ENCODE measurements at regions not wholly inside any gene's neighbourhood (a gene's known extent, or its start where the extent isn't known, plus 50 kb on each side); places are given as distances from the start of the nearest gene placed in this dataset.

DNA sequence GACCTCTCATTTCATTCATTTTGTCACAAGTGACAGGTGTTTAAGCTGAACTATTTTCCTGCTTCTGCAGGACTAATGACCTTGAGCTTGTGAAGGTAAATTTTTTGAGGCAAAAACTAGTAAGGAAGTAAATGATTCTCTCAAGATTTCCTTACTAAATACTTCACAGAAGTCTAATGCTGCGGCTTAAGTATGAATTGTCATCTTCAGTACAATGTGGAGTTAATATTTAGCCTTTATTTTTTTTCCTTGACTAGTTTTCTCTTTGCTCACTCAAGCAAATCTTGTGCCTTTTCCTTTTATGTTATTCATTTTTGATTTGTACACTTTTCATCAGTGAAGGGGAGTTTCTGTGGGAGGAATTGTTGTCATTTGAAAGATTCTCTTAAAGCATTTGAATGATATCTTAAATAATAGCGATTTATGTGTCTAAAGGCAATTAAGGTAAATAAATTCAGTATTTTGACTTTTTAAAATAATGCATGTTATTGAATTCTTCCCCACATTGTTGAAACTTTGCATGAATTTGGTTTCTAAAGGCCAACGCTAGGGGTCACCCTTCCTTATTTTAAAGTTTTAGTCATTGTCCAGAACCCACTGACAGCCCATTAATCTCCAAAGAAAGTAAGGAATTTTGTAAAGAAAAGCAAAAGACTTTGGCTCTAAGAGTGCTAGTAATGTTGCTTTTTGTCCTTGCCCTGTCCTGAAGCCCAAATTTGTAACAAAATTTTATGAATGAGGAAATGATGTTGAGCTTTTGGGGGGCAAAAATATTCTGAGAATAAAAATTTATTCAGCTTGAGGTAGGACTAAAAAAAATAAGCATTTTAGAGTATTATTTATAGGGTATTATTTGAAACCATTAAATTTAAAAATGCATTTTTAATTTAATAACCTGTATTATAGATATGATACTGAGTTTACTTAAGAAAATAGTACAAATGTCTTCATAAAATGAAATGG, 157.4 kb upstream of the LAMA2 start:
- H3K4me3 ChIP-seq: no peak overlapping the region
- TF ChIP-seq POLR2AphosphoS5 (IDR thresholded peaks at IDR 0.05): no peak
- no peak for TF ChIP-seq POLR2A (IDR thresholded peaks at IDR 0.05)
- peak in 2 of 3 donors; percentile 44 to 54 for TF ChIP-seq CTCF (IDR thresholded peaks at IDR 0.05)
- H3K9me3 ChIP-seq: no peaks in the 10 kb centered on the region
- intact Hi-C loops (cut with DNase I; ENCODE audit: low total_unique reads): no loop called here
- H3K4me1 ChIP-seq: no peaks in the 10 kb centered on the region
- no peaks in the 10 kb centered on the region for H3K27me3 ChIP-seq
- H3K27ac ChIP-seq: no peak overlapping the region
- no peaks in the 10 kb centered on the region for H3K36me3 ChIP-seq
- DNase-seq (ENCODE audit: low spot score in 2 of 2): no peak

- DNase-seq (ENCODE audit: low spot score in 2 of 2): no peak
- no peaks in the 10 kb centered on the region for H3K9me3 ChIP-seq
- TF ChIP-seq POLR2AphosphoS5 (IDR thresholded peaks at IDR 0.05) (no peak), CTCF (IDR thresholded peaks at IDR 0.05) (no peak), POLR2A (IDR thresholded peaks at IDR 0.05) (no peak)
- no peak overlapping the region for H3K4me3 ChIP-seq
- no peaks in the 10 kb centered on the region for H3K4me1 ChIP-seq
- H3K27ac ChIP-seq: no peak overlapping the region
- no peaks in the 10 kb centered on the region for H3K36me3 ChIP-seq
- no peaks in the 10 kb centered on the region for H3K27me3 ChIP-seq
- intact Hi-C loops (cut with DNase I; ENCODE audit: low total_unique reads): no loop called here
These were observed 158.2 kb upstream of the LAMA2 start for GRCh38 chr6:128724738-128725137.

GRCh38 chr6:128723667-128724066, 159.3 kb upstream of the LAMA2 start:
- intact Hi-C loops (cut with DNase I; ENCODE audit: low total_unique reads): loop anchor here (2.0 kb wide), 1 partner anchor 23 kb away; no protein-coding TSS in a partner anchor
- no peak overlapping the region for H3K4me3 ChIP-seq
- H3K4me1 ChIP-seq: no peaks in the 10 kb centered on the region
- H3K27ac ChIP-seq: no peak overlapping the region
- no peak for DNase-seq (ENCODE audit: low spot score in 2 of 2)
- H3K36me3 ChIP-seq: no peaks in the 10 kb centered on the region
- TF ChIP-seq CTCF (IDR thresholded peaks at IDR 0.05): no peak
- TF ChIP-seq POLR2AphosphoS5 (IDR thresholded peaks at IDR 0.05): no peak
- no peak for TF ChIP-seq POLR2A (IDR thresholded peaks at IDR 0.05)
- H3K27me3 ChIP-seq: no peaks in the 10 kb centered on the region
- no peaks in the 10 kb centered on the region for H3K9me3 ChIP-seq

- no peaks in the 10 kb centered on the region for H3K27me3 ChIP-seq
- no peak overlapping the region for H3K4me3 ChIP-seq
- TF ChIP-seq POLR2A (IDR thresholded peaks at IDR 0.05) (no peak), CTCF (IDR thresholded peaks at IDR 0.05) (no peak), POLR2AphosphoS5 (IDR thresholded peaks at IDR 0.05) (no peak)
- intact Hi-C loops (cut with DNase I; ENCODE audit: low total_unique reads): no loop called here
- no peaks in the 10 kb centered on the region for H3K4me1 ChIP-seq
- H3K9me3 ChIP-seq: no peaks in the 10 kb centered on the region
- H3K36me3 ChIP-seq: no peaks in the 10 kb centered on the region
- H3K27ac ChIP-seq: no peak overlapping the region
- DNase-seq (ENCODE audit: low spot score in 2 of 2): no peak
These were observed 162.0 kb upstream of the LAMA2 start for GRCh38 chr6:128720891-128721290.

DNA sequence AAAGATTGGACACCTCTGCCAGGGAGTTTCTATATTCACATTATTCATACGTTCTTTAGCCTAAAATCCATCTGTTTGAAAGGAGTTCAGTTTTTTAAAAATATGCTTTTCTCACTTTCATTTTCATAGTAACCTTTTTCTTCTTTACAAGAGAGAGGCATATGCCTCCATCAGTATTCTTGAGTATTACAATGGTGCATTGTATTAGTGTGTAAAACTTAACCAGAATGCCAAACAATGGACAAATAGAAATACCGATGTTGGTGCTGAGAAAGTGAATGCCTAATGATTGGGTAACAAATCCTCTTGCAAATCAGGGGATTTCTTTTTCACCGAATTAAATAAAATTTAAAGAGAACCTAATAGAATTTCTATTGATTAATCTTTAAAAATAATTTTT, 163.2 kb upstream of the LAMA2 start:
- no peak overlapping the region for H3K27ac ChIP-seq
- TF ChIP-seq POLR2AphosphoS5 (IDR thresholded peaks at IDR 0.05): no peak
- no peak for TF ChIP-seq CTCF (IDR thresholded peaks at IDR 0.05)
- TF ChIP-seq POLR2A (IDR thresholded peaks at IDR 0.05): no peak
- no peaks in the 10 kb centered on the region for H3K36me3 ChIP-seq
- no peak overlapping the region for H3K4me3 ChIP-seq
- intact Hi-C loops (cut with DNase I; ENCODE audit: low total_unique reads): no loop called here
- no peaks in the 10 kb centered on the region for H3K9me3 ChIP-seq
- H3K4me1 ChIP-seq: no peaks in the 10 kb centered on the region
- no peak for DNase-seq (ENCODE audit: low spot score in 2 of 2)
- no peaks in the 10 kb centered on the region for H3K27me3 ChIP-seq

Data from breast epithelium (tissue), 4 donors.